ENCODE measurements at regions not wholly inside any gene's neighbourhood (a gene's known extent, or its start where the extent isn't known, plus 50 kb on each side); places are given as distances from the start of the nearest gene placed in this dataset.

GRCh38 chr4:35934320-35934981, 309.9 kb downstream of the ARAP2 start:
- POLR2A ChIA-PET (ENCODE audit: unreplicated experiment) = no interaction called here
- Histone ChIP-seq H3K9me2 (replicated peaks; ENCODE audit: low read length) (no peaks in the 10 kb centered on the region), H3K27me3 (ENCODE audit: low read length) (no peaks in the 10 kb centered on the region), H3K9me3 (ENCODE audit: low read length) (no peaks in the 10 kb centered on the region), H3K9ac (ENCODE audit: low read length) (no peak overlapping the region), H3K36me3 (ENCODE audit: low read depth, low read length) (no peaks in the 10 kb centered on the region; the same call in 1 of the 2 replicates), H3K4me3 (ENCODE audit: low read length) (no peak overlapping the region), H3F3A (ENCODE audit: low read length, unreplicated experiment) (no peaks in the 10 kb centered on the region), H4K20me1 (ENCODE audit: low read length) (no peaks in the 10 kb centered on the region), H3K4me1 (ENCODE audit: insufficient read depth, low read length) (no peaks in the 10 kb centered on the region), H3K27ac (ENCODE audit: low read length) (no peak overlapping the region), H2AFZ (ENCODE audit: low read length) (no peak overlapping the region), H3K4me2 (ENCODE audit: low read length) (no peak overlapping the region), H3K79me2 (ENCODE audit: low read length) (no peaks in the 10 kb centered on the region)
- TF ChIP-seq, protein P1, sequence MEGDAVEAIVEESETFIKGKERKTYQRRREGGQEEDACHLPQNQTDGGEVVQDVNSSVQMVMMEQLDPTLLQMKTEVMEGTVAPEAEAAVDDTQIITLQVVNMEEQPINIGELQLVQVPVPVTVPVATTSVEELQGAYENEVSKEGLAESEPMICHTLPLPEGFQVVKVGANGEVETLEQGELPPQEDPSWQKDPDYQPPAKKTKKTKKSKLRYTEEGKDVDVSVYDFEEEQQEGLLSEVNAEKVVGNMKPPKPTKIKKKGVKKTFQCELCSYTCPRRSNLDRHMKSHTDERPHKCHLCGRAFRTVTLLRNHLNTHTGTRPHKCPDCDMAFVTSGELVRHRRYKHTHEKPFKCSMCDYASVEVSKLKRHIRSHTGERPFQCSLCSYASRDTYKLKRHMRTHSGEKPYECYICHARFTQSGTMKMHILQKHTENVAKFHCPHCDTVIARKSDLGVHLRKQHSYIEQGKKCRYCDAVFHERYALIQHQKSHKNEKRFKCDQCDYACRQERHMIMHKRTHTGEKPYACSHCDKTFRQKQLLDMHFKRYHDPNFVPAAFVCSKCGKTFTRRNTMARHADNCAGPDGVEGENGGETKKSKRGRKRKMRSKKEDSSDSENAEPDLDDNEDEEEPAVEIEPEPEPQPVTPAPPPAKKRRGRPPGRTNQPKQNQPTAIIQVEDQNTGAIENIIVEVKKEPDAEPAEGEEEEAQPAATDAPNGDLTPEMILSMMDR (conservative IDR thresholded peaks at IDR 0.05; ENCODE audit: low read depth, low read length) = peak; percentile 63
- no peak for TF ChIP-seq EZH2 (IDR thresholded peaks at IDR 0.05; ENCODE audit: low read length, unreplicated experiment)
- no peak for TF ChIP-seq EZH2phosphoT487 (IDR thresholded peaks at IDR 0.05; ENCODE audit: borderline replicate concordance, low read length)
- DNase-seq = peak; percentile 65
- BruUV-seq (replicated peaks) = no TSS peak
- intact Hi-C loops (cut with micrococcal nuclease) = loop anchor here (1.0 to 10.0 kb wide), 4 partner anchors 253 to 1210 kb away; no protein-coding TSS in a partner anchor
- no peak for ATAC-seq
- CTCF ChIA-PET = interaction anchor here (0.6 to 0.7 kb wide), 2 partner anchors 684 to 1220 kb away, joined by 3 to 4 read pairs; no protein-coding TSS in a partner anchor

- Histone ChIP-seq H4K20me1 (ENCODE audit: low read length) (no peaks in the 10 kb centered on the region), H3K9me3 (ENCODE audit: low read length) (no peaks in the 10 kb centered on the region), H3K4me3 (ENCODE audit: low read length) (no peak overlapping the region), H3K27ac (ENCODE audit: low read length) (no peak overlapping the region), H3K27me3 (ENCODE audit: low read length) (no peaks in the 10 kb centered on the region), H3K9me2 (replicated peaks; ENCODE audit: low read length) (no peaks in the 10 kb centered on the region), H3K4me2 (ENCODE audit: low read length) (no peak overlapping the region), H2AFZ (ENCODE audit: low read length) (no peak overlapping the region), H3K36me3 (ENCODE audit: low read depth, low read length) (no peaks in the 10 kb centered on the region; the same call in 1 of the 2 replicates), H3K9ac (ENCODE audit: low read length) (no peak overlapping the region), H3K4me1 (ENCODE audit: insufficient read depth, low read length) (no peaks in the 10 kb centered on the region), H3K79me2 (ENCODE audit: low read length) (no peaks in the 10 kb centered on the region), H3F3A (ENCODE audit: low read length, unreplicated experiment) (no peaks in the 10 kb centered on the region)
- no TSS peak for BruUV-seq (replicated peaks)
- ATAC-seq (no peak), DNase-seq (no peak)
- ChIA-PET POLR2A (ENCODE audit: unreplicated experiment) (no interaction called here), CTCF (no interaction called here)
- TF ChIP-seq EZH2 (IDR thresholded peaks at IDR 0.05; ENCODE audit: low read length, unreplicated experiment) (no peak), EZH2phosphoT487 (IDR thresholded peaks at IDR 0.05; ENCODE audit: borderline replicate concordance, low read length) (no peak)
- TF ChIP-seq, protein P1 (conservative IDR thresholded peaks at IDR 0.05; ENCODE audit: low read depth, low read length) = no peak
- intact Hi-C loops (cut with micrococcal nuclease) = loop anchor here (10.0 kb wide), 2 partner anchors 784 to 1214 kb away; no protein-coding TSS in a partner anchor
Observed at GRCh38 chr4:35938936-35939335, 305.4 kb downstream of the ARAP2 start.

- Histone ChIP-seq H3K4me1 (ENCODE audit: insufficient read depth, low read length) (no peaks in the 10 kb centered on the region), H3K36me3 (ENCODE audit: low read depth, low read length) (no peaks in the 10 kb centered on the region), H3K79me2 (ENCODE audit: low read length) (no peaks in the 10 kb centered on the region), H3K9ac (ENCODE audit: low read length) (no peak overlapping the region), H2AFZ (ENCODE audit: low read length) (no peak overlapping the region), H3K27me3 (ENCODE audit: low read length) (no peaks in the 10 kb centered on the region), H3K9me2 (replicated peaks; ENCODE audit: low read length) (no peaks in the 10 kb centered on the region), H3K9me3 (ENCODE audit: low read length) (no peaks in the 10 kb centered on the region), H3F3A (ENCODE audit: low read length, unreplicated experiment) (no peaks in the 10 kb centered on the region), H3K4me2 (ENCODE audit: low read length) (no peak overlapping the region), H3K4me3 (ENCODE audit: low read length) (no peak overlapping the region), H3K27ac (ENCODE audit: low read length) (no peak overlapping the region), H4K20me1 (ENCODE audit: low read length) (no peaks in the 10 kb centered on the region)
- ChIA-PET POLR2A (ENCODE audit: unreplicated experiment) (no interaction called here), CTCF (no interaction called here)
- DNase-seq (peak; percentile 3), ATAC-seq (no peak)
- no TSS peak for BruUV-seq (replicated peaks)
- TF ChIP-seq EZH2 (IDR thresholded peaks at IDR 0.05; ENCODE audit: low read length, unreplicated experiment) = no peak
- TF ChIP-seq, protein P1 (conservative IDR thresholded peaks at IDR 0.05; ENCODE audit: low read depth, low read length) = no peak
- TF ChIP-seq EZH2phosphoT487 (IDR thresholded peaks at IDR 0.05; ENCODE audit: borderline replicate concordance, low read length) = no peak
- intact Hi-C loops (cut with micrococcal nuclease) = loop anchor here (10.0 kb wide), 2 partner anchors 785 to 1215 kb away; no protein-coding TSS in a partner anchor
Observed at GRCh38 chr4:35939751-35940150, 304.6 kb downstream of the ARAP2 start.
